Ramos (cell line): ENCODE measurements at regions not wholly inside any gene's neighbourhood (a gene's known extent, or its start where the extent isn't known, plus 50 kb on each side); places are given as distances from the start of the nearest gene placed in this dataset.

ENCODE experiments used
- in situ Hi-C: fragments of 300-500 bp; cut with MboI; formaldehyde crosslinking; loops from one replicate; pipeline ENCODE4 v1.14.3; 2022; ENCODE audit warnings: low sequenced_read_pairs; ENCODE audit not compliant: unreplicated experiment

DNA sequence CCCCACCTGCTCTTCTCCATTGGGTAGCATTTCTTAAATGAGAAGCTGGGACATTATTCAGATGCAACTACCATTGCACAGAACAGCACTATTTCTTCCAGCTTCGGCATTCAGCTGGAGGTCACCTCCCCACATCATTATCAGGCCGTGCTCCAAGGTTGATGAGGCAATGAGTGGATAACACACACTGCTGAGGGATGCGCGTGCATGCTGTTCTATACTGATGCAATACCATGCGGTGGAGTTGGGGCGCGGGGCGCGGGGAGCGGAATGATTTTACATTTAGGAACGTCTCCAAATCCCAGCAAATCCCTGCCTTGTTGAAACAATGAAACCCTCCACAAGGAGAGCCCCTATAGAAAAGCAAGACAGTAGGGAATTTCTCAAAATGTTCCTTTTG is 283.4 kb downstream of the GRIN2B start:
- in situ Hi-C loops = no loop called here

DNA sequence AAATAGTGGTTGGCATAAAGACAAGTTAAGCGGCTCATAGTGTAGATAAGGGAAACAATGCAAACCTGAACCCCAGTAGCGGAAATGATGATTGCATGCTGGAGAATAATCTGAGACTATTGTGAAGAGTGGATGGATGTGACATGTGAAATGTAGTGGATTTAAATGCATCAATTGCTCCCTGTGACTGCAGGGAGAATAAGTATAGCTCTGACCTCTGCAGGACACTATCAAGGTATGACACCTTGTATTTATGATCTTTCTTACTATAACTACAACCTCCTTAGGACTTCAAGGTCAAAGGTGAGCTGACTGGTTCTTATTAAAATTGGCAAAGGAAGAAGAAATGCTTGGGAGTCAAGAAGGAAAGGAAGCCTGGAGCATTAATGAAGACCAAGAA is 285.6 kb downstream of the GRIN2B start:
- in situ Hi-C loops = no loop called here

DNA sequence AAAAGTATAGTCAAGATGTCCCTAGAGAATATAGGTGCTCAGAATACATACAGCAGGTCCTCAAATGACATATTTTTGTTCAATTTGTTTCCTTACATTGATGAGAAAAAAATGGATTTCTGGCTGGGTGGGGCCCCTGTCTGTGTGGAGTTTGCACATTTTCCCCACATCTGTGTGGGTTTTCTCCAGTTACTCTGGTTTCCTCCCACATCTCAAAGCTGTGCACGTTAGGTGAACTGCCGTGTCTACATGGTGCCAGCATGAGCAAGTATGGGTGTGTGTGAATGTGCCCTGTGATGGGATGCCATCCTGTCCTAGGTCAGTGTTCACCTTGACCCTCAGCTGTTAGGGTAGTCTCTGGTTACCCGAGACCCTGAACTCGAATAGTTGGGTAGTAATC is 289.1 kb downstream of the GRIN2B start:
- in situ Hi-C loops = no loop called here

DNA sequence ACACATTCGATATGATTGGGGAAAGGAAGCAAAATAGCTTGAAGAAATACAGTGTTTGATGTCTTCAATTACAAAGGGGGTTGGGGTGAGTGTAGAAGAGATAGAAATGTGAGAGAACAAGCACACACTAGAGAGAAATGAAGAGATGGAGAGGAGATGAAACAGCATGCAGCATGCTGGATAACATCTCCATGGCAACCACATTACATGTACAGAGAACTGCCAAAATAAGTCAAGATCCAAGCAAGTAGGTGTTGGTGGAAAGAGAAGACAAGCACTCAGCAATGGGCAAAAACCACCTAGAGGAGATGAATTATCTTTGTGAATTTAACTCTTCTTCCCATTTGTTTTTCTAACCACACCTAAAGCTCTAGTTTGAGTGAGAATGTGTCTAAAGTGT is 289.8 kb downstream of the GRIN2B start:
- in situ Hi-C loops = no loop called here

DNA sequence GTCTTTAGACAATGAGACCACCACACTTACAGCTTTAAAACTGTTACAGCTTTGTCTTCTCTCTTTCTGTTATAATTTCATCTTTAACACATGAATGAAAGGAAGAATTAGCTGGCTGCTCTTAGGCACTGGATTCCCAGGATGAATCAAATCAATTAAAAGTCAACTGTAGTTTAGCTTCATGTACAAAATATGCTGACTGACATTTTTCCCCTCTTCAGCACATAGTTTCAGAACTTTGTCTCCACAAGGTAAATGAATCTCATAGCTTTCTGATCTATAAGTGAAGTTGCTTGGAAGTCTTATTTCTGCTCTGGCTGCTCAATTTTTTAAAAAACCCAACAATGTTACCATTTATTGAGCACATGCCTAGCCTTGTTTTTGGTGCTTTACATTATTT is 293.8 kb downstream of the GRIN2B start:
- in situ Hi-C loops = no loop called here

DNA sequence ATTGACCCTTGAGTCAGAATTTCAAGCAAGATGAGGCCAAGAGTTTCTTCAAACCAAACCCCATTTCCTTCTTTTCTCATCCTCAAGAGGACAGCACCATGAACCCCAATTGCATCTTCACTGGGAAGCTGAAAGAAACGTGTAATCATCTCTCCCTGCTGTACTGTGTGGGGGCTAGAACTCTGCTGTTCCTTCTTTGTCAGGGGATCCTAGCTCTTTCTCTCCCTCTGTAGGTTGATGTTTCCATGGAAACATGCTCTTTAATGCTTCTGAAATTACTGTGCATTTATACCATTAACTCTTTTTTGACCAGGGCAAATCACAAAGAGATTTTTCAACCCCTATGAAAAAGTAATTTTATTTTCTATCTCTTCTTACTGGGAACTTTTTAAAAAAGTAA is 295.1 kb downstream of the GRIN2B start:
- in situ Hi-C loops = no loop called here

DNA sequence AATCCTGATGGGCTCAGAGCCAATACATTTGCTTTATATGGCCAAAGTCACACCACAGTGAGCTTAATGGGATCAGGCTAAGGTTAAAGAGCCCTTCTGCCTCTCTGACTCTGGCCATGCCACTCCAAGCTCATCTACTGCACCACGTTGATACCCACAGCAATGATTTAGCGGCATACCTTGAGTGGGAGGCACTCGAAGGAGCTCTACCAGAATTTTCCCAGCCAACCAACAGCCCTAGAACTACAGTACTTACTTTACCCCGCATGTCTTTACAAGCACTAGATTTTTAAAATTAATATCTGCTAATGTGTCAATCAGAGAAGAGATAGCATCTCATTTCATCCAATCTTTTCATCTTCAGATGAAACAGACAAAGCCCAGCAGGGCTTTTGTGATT is 300.5 kb downstream of the GRIN2B start:
- in situ Hi-C loops = no loop called here

DNA sequence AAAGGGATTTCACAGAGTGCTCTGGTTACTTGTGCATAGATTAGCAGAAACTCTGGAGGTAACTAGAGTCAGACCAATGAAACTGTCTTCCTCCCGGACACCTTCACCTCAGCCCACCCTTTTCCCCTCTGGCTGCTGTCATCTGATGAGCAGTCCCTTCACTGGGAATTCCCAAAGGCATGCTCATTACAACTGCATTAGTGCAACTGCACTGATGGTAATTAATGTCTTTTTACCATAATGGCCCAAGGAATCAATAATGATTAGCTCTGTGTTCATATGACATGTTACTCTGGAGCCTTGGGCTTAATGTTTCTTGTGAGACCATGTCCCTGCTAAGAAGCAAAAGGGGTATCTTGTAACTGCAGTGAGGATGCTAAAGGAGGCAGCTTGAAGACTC is 304.5 kb downstream of the GRIN2B start:
- in situ Hi-C loops = no loop called here

DNA sequence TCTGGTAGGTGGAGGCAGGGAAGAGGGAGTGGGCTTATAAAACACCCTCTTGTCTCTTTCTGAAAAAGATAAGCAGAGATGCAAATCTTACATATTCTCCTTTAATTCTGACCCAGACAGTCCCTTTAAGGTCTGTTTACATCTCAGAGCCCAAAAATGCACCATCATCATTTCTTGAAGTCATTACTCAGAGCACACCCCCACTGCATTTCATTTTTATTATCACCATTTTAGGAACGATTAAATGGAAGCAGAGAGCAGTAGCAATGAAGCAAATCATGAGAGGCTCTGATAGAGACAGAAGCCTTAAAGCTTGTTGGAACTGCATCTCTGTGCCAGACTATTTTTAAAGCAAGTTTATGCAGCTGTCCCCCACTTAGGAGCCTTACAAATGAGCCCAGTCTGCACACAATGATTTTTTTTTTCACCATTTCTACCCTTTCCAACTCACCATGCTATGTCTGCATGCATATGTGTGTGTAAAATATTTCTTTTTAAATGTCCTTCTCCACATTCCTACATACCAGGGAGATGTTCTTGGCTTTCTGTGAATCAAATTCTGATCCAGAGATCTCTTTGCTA is 311.0 kb downstream of the GRIN2B start:
- in situ Hi-C loops = no loop called here

DNA sequence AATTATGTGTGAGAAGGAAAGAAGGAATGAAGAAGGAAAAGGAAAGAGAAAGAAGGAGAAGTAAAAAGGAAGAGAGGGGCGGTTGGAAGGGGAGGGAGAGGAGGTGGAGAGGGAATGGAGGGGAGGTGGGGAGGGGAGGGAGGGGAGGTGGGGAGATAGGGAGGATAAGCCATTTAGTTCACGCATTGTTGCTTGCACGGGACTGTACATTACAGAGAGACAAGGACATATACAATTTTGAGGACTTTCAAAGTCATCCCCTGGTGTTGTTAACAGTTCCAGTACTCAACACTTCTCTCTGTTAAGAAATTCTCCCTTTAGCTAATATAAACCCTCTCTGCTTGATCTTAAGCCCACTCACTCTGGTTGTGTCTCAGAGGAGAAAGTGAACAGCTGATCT is 312.5 kb downstream of the GRIN2B start:
- in situ Hi-C loops = no loop called here

DNA sequence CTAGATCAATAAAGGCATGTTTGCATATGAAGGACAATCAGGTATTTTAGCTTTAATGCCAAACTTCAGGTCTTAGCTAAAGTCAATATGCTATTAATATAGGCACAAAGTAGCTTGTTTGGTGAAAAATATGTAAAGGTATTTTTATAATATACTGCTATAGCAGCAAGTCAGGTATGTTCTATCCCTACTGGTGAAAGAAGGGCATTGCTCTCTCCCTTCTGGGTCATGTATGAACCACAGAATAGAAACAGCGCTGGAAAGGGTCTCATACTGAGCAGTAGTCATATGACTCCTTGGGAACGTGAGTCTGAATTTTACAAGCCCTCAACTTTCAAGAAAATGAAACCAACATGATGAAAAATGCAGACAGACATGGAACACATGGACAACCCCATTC is 314.6 kb downstream of the GRIN2B start:
- in situ Hi-C loops = no loop called here

DNA sequence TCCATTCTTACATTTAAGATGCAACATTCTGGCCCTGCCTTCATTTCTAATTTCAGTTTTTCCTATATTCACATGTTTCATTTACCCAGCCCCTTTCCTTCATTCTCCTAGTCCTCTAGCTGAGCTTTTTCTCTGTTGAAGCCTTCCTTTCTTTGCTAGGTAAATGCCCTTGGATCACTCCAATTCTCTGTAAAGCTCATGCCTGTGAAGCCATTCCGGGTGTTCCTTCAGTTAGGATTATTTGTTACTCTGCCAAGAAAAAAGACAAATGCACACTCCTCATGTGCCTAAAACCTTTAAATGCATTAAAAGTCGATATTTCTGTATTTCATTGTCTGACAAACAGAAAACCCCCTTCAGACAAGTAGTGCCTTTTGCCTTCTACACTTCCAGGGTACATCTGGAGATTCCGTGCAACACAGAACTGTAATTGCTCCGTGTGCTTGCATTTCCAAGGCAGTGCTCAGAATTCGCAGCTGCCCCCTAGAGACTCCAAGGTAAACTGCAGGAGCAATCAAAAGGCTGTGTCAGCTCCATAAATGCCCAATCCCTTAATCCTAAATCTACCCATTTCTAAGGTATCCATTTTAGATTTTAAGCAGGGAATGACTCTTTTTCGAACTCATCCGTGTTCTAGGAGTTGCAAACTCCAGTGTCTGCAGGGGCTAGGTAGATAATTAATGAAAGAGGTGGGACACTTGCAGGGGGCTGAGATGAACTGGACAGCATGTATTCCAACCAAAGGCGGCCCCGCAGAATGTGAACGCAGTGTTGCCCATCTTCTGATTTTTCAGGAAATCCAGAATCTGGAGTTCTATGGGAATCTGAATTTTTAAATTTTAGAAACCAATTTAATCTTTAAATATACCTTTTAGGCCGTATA is 320.2 kb downstream of the GRIN2B start:
- in situ Hi-C loops = no loop called here

DNA sequence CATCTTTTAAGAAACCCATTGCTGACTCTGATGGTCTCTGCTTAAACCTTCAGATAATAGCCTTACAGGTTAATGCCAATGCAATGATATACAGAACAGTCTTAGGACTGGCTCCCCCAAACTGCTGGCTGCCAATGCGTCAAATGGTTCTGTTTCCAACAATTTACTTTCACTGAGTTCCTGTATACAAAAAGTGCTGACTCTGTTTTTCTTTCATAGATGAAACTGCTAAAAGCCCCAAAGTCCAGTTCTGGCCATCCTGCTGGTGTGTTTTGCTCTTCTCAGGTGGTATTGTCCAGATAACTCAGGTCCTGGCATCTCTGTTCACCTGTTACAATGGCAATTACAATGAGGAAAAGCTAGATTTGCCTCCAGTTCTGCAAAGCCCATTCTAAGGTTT is 326.9 kb downstream of the GRIN2B start:
- in situ Hi-C loops = no loop called here

DNA sequence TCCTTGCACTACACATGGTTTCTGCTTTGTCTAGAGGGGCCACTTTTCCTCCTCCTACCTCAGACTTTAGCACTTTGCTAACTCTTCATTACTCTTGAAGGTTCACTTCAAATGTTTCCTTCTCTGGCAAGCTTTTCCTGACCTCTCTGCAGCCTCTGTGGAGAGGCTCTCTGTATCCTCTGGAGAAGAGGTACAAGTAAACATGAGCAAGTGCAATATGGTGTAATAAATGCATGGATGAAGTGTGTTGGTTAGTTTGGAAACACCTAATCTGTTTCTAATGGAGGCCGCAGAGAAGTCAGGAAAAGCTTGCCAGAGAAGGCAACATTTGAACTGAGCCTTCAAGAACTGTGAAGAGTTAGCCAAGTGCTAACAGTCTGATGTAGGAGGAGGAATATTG is 329.3 kb downstream of the GRIN2B start:
- in situ Hi-C loops = no loop called here

DNA sequence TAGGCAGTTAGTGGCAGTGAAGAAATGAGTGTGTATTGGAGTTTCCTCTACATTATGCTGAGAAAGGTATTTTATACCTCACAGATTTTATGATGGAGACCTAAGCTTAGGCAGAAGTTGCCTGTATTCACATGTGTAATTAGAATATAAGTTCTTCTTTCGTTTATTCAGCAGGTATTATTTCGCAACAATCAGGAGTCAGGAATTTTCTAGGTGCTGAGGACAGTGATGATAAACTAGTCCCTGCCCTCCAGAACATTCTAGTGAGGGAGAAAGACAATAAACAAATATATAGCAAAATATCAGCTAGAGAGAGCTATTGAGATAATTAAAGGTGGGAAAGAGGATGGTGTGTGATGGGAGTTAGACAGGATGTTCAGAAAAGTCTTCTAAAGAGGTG is 345.7 kb downstream of the GRIN2B start:
- in situ Hi-C loops = no loop called here

DNA sequence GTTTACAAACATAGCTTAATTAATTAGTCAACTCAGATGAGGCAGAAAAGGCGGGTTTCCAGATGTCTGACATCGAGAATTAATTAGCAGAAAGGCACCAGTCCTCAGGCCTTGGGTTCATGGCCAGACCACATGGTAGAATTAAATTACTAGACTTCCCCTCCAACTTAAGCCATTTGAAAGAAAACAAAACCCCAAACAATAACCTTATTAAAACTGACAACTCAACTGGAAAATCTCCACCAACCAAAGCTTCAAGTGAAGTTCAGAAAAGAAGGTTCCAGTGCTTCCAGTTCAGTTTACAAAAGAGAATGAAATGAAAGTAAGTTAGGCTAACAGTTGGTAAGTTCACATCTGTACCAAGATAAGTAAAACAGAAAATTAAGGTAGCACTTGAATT is 349.5 kb downstream of the GRIN2B start:
- in situ Hi-C loops = no loop called here

DNA sequence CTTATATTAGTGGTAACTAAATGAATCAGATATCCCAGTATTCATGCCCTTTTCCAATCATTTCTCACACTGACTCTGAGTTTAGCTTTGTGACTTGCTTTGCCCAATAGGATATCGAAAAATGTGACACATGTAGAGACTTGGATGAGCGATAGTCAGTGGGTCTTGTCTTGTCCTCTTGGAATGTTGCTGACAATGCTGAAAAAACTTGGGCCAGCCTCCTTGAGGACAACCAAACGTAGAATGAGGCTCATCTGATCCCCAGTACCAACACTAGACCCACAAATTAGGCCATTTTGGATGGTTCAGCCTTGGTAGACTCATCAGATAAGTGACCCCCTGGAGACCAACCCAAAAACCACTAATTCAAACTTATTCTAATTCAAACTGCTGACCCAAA is 351.0 kb downstream of the GRIN2B start:
- in situ Hi-C loops = no loop called here

DNA sequence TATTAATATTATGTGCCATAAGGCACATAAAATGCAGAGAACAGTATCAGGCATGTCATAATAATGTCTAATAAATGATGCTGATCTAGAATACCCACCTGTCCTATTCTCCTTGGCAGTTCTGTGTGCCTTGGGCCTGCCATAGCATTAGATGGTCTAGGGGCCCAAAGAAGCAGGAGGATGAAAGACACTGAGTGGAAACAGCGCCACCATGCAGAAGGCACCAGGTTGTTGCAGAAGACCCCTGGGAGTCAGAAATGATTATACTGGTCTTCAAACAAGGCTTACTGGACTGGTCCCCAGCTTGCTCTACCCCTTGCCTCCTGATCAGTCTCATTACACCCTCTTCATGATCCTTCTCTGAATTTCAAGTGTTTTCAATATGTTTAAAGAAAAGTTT is 353.3 kb downstream of the GRIN2B start:
- in situ Hi-C loops = no loop called here

DNA sequence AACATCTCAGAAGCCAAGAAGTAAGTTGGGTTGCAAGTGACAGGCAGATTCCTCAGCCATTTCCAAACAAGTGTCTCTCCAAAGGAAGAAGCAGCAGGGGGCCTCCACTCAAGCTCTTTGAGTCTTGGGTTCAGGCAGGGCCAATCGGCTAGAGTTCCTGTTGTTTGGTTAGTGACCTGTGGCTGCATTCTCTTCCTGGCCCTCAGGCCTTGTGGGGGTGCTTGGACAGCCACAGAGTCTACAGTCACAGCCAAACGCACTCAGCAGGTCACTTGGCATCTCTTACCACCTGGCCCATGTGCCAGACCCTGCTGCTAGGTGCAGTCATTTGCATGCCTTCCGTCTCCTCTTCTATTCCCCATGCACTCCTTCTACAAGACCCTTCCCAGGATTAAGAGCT is 353.9 kb downstream of the GRIN2B start:
- in situ Hi-C loops = no loop called here

DNA sequence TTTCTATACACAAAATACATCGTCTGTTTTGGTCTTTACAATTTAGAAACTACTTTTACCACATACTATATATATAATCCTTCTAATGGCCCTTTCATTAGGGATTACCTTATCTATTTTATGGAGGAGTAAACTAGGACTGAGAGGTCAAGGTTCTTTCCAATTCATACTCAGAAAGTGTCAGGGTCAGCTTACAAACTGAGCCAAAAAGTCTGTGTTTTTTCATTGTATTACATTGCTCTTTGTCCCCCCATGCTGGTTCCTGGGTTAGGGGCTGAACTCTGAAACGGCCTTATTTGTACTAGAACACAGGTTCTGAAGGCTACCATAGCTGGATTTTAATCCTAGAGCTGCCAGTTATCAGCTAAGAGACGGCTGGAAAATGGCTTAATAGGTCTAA is 368.1 kb downstream of the GRIN2B start:
- in situ Hi-C loops = no loop called here

DNA sequence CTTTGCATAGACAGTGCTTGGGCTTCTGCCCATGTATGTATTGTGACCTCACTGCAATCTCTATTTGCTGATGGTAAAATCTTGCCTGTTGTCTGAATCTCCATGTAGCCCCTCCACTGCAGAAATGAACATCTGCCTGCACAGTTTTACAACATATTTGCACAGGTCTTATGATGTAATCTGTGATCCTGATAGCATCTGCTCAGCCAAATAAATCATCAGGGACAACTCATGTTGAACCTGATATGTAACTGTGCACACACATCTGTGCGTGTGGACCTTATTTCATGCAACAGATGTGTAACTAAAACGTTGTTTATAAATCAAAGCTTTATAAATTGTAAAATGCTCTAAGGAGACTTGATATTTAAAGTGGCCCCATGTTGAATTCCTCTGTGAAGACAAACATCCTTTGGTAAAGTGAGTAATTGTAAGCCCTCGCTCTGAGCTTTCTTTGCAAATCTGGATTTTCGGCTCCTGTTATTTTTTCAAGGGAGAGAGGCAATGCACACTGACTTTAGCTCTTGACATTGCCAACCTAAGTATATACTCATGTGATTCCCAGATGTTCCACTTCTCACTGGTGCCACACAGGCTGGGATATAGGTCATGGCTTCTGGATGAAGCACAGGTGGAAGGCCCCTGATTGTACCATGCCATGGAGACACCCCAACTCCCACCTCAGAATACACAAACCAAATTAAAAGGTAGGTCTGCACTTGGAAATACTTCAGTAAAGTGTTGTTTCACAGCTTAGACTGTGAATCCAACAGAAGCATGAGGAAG is 371.3 kb downstream of the GRIN2B start:
- in situ Hi-C loops = no loop called here
